Forelimb muscle (tissue), 1 donor: ENCODE measurements at regions not wholly inside any gene's neighbourhood (a gene's known extent, or its start where the extent isn't known, plus 50 kb on each side); places are given as distances from the start of the nearest gene placed in this dataset.
"Not testable (repeated sequence)": the region's sequence is repeated elsewhere in the genome, so short reads cannot be mapped to it uniquely, and the experiment has no call there.

ENCODE experiments used
- DNase-seq: peaks from one replicate; pipeline ENCODE4 v3.0.0-alpha.2; 2013; ENCODE audit warnings: low read depth

DNA sequence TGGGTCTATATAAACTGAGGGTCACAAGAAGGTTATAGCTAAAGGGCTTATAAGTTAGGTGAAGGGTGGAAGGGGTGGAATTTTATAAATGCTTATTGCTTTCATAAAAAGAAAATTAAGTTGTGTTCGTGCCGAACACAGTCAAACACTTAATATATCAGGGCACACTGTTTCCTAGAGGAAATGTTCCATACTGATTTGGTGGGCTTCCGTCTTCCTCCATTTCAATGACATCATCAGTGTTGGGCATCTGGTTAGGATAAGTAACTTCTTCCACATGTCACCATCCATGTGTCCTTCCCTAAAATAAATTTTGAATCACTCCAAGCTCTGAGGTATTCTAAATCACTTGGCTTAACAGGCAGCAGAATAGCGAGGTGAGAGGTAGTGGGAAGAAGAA is 466.4 kb downstream of the MED13L start:
- no peak for DNase-seq

DNA sequence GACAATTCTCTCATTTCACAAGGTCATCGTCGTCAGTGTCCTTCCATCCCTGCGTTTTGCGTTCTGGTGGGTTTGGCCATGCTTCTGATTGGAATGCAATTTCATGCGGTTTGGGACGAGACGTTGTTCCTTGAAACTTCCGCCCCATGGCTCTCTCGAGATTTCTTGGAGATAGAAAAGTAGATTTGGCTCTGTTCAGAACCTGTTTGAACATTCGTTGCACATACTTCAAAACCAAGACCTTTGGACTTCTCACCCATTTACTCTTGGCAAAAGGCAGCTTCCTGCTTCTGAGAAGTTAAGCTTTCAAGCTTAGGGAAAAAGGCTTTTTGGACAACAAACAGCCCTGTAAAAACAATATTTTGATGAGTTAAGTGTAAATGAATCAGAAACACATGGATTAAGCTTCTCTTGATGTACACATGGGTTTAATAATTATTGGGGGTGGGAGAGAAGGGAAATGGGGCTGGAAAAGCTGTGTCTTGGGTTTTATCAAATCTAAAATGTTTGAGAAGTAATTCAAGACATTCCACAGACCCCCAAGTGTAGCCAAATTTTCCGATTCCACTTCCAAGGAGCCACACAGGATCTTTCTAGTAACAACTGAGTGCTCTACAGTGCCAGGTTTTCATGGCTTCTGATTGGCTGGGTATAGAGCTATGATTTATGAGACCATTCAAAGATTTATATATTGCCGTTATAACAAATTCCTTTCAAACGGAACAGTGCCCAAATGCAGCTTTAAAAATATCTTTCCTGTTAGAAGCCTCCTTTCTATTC is 467.2 kb downstream of the MED13L start:
- peak; percentile 40 for DNase-seq

DNA sequence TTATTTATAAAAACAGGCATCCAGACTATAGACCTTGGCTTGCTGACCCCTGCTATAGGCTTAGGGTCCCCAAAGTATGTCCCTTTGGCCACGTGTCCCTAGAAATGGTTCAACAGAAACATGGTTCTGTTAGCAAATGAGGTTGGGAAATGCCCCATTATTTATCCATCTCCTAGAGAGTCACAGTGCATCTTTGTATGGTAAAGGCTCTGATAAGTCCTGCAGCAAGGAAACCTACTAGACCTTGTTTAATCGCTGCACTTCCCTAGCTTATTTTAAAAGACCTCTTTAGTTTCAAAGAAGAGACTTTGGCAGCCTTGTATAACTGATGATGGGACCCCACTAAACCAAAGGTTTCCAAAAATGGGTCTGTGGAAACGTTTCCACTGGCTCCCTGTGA is 471.5 kb downstream of the MED13L start:
- no peak for DNase-seq

DNA sequence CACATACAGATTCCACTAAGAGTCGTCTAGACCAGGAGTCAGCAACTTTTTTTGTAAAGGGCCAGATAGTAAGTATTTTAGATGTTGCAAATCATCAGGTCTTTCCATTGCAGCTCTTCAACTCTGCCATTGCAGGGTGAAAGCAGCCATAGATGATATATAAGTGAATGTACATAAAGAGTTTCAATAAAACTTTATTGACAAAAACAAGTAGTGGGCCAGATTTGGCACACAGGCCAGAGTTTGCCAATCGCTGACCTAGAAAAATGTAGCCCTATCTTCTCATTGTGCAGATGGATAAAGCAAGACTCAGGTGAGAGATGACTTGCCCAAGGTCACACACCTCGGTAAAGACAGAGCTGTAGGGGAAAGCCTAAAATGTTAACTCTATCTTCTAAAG is 474.7 kb downstream of the MED13L start:
- no peak for DNase-seq

DNA sequence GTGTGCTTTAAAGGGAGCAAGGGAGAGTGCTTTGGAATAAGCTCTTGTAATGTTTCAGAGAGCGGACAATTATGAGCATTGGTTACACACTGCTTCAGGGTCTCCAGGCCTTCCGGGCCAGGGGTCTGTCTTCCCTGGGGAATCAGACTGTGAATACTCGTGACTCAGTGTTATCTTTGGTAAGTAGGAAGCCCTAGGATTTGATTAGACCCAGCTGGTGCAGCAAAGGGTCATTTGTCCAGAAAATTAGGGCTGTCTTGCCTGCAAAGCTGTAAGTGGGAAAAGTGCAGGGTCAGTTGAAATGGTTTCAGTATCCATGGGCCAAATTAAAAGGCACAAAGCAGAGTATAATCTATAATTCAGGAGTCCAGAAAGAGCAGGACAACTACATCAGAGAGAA is 475.6 kb downstream of the MED13L start:
- DNase-seq: no peak

DNA sequence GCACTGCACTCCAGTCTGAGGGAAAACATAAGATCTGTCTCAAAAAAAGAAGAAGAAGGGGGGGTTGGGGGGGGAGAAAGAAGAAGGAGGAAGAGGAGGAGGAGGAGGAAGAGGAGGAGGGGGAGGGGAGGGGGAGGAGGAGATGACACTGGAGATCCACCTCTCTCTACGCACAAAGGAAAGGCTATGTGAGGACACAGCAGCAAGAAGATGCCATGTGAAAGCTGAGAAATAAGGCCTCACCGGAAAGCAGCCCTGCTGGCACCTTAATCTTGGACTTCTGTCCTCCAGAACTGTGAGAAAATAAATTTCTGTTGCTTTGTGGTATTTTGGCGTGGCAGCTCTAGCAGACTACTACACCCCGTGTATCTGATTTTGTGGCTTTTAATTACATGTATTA is 477.9 kb downstream of the MED13L start:
- DNase-seq: no peak

DNA sequence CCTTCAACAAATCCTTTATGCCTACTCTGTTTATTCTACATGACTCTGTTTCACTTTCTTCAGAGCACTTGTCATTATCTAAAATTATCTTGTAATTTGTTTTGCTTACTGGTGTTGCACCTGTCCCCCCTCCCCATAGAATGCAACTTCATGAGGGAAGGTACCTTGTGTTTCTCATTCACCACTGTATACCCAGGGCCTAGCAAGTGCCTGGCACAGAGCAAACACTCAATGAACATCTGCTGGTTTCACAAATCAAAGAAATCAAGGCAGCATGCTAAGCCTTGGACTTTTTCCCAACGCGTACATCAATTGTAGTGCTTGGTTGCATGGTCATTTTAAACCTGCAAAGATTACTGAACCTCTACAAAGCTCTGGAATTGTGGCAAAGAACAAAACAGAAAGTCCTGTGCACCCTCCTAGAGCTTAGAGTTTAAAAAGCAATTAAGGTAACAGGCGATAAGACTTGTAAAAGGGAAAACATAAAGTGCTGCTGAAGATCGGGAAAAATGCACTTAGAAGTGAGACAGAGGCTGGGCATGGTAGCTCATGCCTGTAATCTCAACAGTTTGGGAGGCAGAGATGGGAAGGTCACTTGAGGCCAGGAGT is 479.1 kb downstream of the MED13L start:
- DNase-seq: no peak

DNA sequence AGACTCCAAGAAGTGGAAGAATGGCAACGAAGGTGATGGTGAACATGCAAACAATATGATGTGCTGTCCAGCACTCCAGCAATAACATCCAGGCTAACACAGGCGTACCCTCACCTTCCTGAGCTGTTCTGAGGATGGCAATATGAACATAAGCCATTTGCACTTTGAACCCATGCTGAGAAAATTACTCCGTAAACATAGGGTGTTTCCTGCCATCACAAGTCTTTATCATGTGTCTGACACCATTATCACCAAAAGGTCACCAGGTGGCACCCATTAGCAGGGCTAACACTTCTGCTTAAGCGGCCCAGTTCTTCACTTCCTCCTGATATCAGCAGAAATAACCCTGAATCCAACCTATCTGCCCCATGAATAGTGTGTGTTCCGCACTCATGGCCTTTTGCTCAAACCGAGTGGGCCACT is 482.8 kb downstream of the MED13L start:
- DNase-seq: no peak

DNA sequence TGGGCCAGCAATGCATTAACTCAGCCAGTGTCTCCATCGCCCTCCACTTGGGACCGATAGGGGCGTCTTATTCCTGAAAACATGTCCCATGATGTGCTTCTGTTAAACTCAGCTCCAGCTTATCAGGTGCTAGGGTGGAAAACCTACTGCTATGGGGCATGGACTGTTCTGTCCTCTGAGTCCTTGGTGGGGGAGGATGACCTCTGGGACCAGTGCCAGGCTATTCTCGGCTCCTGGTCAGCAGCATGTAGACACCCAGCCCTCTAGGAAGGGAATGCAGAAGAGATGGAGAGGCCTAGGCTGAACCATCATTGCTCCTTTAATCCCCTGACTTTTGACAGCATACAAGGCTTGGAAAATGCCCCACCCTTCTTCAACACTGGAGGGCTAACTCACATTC is 486.2 kb downstream of the MED13L start:
- no peak for DNase-seq

DNA sequence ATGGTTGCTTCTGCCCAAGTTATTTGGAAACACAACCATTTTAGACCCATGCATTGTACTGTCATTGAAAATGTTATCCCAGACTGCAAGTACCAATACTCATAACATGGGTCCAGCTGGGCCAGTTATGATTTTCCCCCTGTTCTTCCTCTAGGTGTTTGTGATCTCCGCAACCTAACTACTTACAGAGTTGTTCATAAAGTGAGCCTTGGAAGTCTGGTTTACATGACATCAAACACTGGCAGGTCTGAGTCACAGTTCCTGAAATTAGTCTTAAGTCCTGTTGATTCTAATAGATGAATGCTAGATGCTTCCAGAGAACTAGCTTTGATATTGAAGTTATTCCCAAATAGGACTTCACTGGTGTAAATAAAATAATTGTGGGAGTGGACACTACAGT is 487.0 kb downstream of the MED13L start:
- DNase-seq: no peak

DNA sequence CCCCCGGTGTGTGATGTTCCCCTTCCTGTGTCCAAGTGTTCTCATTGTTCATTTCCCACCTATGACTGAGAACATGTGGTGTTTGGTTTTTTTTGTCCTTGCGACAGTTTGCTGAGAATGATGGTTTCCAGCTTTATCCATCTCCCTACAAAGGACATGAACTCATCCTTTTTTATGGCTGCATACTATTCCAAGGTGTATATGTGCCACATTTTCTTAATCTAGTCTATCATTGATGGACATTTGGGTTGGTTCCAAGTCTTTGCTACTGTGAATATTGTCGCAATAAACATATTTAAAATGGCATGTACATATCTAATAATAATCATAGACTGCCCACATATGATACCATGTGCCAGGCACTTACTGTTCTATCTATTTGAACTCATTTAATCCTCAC is 491.0 kb downstream of the MED13L start:
- not testable (repeated sequence) for DNase-seq

DNA sequence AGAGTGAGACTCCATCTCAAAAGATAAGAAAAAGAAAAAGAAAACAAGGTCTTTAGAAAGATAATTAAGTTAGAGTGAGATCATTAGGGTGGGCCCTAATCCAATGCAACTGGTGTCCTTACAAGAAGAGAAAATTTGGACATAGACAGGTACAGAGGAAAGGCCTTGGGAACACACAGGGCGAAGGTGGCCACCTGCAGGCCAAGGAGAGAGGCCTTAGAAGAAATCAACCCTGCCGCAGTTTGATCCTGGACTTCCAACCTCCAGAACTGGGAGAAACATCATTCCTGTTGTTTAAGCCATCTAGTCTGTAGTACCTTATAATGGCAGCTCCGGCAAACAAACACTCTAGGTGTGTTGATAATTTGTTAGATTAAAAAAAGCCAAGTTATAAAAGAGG is 491.9 kb downstream of the MED13L start:
- no peak for DNase-seq

DNA sequence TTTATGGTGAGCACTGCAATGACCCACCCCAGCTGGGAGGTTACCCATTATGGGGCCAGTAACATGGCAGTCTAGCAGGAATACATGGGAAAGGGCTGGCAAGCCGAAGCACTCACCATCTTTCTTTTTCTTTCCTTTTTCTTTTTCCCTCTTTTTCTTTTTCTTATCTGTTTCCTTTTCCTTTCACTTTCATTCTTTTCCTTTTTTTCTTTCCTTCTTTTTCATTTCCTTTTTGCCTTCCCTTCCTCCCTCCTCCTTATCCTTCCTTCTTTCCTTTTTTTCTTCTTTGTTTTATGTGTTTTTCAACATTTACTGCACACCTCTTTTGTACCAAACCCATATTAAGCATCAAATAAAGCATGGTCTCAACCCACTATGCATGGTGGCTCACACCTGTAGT is 501.1 kb downstream of the MED13L start:
- DNase-seq: no peak

DNA sequence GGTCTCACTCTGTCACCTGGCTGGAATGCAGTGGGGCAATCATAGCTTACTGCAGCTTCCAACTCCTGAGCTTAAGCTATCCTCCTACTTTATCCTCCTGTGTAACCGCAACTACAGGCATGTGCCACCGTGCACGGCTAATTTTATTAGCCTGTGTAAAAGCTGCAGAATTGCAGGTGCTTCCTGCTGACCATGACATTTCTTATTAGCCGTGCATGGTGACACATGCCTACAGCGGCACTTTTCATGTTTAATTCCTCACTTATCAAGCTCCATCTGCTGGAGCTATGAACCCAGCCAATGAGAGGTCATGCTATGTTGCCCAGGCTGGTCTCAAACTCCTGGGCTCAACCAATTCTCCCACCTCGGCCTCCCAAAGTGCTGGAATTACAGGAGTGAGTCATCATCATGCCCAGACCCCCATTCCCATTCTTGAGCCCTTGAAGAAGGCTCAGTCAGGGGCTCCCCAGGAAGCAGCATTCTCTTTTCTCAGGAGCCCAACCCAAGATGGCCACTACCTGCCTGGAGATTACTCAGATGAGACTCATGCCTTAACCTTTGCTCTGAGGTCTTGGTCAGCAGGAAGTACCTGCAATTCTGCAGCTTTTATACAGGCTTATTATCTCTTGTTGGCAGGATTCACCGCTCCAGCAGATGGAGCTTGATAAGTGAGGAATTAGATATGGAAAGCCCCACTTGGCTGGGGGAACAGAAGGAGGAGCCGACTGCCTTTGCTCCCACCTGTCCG is 503.2 kb downstream of the MED13L start:
- DNase-seq: no peak

DNA sequence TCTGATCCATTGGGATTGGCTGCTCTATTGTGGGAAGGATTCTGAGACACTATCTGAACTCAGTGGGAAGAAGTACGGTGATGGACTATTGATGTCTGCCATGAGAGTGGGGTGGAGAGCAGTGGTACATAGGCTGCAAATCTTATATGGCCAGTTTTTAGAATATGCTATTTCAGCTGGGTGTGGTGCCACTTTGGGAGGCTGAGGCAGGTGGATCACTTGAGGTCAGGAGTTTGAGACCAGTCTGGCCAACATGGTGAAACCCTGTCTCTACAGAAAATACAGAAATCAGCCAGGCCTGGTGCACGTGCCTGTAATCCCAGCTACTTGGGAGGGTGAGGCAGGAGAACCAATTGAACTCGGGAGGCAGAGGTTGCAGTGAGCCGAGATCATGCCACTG is 505.9 kb downstream of the MED13L start:
- DNase-seq: no peak

DNA sequence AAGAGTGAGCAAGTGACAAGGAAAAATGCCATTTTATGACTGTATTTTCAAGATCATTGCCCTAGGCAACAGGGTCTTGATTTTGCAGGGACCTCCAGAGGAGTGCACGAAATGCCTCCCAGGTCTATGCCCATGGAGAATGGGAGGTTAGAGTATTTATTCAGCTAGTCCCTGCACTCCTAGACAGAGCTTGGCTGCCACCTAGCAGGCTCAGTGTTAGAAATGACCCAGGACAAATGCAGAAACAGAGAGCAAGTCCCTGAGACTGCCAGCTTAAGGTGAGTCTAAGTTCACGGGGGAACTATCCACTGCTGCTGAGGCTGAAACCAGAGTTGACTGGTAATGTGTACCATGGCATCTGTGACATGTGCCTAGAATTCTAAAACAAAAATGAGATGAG is 506.4 kb downstream of the MED13L start:
- no peak for DNase-seq

DNA sequence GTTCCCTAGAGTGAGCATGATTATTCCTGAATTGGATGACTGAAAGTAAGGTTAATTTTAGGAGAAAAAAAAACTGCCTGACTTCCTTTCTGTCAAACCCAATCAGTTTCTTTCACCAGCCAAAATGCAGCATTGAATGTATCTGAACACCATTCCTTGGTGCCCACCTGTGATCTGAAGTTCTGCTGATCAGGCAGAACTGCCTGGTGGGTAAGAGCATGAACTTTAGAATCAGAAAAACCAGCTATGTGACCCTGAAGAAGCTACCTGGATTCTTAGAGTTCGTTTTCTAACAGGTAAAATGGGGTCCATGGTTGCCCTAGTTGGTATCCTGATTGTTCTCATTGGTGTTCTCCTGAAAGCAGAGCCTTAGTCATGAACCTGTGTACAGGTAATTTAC is 506.9 kb downstream of the MED13L start:
- no peak for DNase-seq

DNA sequence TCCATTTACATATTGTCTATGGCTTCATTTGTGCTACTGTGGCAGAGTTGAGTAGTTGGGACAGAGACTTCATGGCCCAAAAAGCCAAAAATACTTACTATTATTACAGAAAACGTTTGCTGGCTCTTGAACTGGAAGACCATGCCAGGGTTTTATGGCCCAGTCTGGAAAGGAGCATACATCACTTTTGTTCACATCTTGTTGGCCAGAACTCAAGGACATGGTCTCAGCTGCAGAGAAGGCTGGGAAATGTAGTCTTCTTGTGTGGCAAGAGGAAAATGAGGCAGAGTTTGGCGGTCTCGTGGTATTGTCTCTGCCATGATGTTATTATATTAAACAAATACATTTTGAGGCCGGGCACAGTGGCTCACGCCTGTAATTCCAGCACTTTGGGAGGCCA is 509.6 kb downstream of the MED13L start:
- no peak for DNase-seq

DNA sequence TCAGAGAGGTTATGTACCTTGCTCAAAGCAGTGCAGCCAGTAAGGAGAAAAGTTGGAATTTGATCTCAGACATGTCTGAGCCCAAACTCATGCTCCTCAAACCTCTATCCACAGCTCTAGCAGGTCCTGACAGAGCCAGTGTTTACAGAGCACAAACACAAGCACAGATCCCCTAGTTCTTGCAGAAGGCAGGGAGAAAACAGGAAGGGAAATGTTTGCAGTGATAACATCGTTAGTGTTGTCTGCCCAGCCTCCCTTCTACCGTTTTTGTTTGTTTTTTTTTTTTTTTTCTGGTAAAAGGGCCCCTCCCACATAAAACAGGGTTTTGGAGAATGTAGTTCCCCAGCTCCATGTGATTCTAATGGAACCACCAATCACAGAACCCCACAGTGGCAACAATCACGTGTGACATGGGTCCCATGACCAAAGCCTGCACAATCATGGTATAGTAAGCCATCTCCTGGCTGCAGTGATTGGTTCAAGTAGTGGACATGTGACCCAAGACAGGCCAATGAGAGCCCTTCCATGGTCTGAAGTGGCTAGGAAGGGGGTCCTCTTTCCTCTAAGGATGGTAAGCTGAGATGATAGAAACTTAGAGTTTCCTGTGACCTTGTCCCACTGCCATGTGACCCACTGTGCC is 513.4 kb downstream of the MED13L start:
- DNase-seq: no peak

DNA sequence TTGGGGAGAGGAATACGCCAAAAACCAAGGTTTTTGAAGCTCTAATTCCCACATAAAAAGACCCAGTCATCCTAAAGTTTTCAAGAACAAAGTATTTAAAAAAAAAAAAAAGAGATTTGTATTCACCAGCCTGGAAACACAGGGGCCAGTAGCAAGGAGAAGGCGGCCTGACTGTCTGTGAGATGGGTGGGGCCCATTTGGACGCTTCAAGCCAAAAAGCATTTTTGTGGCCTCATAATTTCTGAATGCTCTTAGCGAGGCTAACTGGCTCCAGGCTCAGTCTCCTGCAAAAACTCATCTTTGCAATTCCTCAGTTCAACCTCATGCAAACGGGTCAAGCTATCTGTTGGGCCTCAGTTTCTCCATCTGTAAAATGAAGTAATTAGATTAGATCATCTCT is 514.1 kb downstream of the MED13L start:
- no peak for DNase-seq

DNA sequence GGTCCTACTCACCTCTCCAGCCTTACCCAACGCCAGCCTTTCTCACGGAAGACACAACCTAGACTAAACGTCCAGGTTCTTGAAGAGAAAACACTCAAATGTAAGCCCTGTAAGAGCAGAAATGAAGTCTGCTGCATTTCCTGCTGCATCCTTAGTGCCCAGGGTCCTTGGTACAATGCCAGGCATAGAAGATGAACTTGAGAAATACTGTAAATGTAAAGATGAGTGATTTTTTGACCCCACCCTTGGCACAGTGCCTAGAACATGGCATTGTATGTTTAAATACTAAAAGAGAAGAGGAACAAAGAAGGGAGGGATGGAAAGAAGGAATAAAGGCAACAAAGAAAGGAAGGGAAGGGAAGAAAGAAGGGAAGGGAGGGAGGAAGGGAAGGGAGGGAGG is 514.6 kb downstream of the MED13L start:
- DNase-seq: no peak

DNA sequence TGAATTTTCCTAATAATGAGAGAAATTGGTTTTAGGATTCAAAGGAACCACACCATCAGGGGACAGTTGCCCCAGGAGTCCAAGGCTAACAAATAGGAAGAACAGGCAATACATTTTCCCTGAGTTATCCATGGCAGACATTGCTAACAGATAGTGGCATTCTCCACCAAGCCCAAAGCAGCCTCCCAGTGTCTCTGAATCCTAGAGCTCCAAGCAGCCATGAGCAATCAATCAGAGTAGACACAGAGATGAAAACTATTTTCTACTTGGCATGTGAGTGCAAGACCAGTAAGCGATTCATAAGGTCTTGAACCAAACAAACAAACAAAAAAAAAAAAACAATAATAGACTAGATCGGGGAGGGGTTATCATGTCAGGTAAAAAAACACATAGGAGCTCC is 515.7 kb downstream of the MED13L start:
- DNase-seq: no peak

DNA sequence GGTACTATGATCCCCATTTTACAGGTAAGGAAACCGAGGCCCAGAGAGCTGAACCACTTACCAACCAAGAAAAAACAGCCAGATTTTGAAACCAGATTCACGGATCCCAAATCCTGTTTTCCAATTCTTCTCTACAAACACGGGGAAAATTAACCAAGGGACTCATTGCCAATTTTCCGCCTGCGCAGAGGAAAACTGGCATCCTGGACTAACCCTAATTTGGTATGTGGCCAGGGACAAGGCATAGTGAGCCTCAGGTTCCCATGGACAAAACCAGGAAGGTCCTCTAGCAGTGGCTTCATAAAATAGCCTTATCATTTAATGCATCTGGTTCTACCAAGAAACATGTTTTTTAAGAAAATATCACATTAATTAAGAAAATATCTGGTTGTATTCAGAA is 517.3 kb downstream of the MED13L start:
- no peak for DNase-seq
